ENCODE measurements at regions not wholly inside any gene's neighbourhood (a gene's known extent, or its start where the extent isn't known, plus 50 kb on each side); places are given as distances from the start of the nearest gene placed in this dataset.

DNA sequence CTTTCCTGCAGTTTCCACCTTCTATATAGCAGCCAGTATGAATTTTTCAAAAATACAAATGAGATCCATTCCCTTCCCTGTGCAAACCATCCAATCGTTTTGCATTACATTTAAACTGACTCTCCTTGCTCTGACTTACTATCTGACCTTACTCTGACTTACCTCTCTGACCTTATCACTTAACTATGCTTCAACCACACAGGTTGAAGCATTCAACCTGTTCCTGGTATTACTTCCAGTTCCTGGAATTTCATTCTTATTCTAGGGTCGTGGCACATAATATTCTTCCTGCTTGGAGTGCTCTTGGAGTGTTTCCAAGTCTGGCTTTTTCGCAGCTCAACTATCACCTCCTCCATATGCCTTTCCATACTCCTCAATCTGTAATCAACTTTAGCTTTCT, 850.6 kb upstream of the CHAC2 start:
- no peak for TF ChIP-seq EZH2phosphoT487 (IDR thresholded peaks at IDR 0.05; ENCODE audit: low read depth, severe bottlenecking, unreplicated experiment)
- TF ChIP-seq, protein P1, sequence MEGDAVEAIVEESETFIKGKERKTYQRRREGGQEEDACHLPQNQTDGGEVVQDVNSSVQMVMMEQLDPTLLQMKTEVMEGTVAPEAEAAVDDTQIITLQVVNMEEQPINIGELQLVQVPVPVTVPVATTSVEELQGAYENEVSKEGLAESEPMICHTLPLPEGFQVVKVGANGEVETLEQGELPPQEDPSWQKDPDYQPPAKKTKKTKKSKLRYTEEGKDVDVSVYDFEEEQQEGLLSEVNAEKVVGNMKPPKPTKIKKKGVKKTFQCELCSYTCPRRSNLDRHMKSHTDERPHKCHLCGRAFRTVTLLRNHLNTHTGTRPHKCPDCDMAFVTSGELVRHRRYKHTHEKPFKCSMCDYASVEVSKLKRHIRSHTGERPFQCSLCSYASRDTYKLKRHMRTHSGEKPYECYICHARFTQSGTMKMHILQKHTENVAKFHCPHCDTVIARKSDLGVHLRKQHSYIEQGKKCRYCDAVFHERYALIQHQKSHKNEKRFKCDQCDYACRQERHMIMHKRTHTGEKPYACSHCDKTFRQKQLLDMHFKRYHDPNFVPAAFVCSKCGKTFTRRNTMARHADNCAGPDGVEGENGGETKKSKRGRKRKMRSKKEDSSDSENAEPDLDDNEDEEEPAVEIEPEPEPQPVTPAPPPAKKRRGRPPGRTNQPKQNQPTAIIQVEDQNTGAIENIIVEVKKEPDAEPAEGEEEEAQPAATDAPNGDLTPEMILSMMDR (IDR thresholded peaks at IDR 0.05; ENCODE audit: poor library complexity), result no peak
- TF ChIP-seq EZH2 (IDR thresholded peaks at IDR 0.05; ENCODE audit: borderline replicate concordance), result no peak
